HG03521 (cell line): ENCODE measurements at regions not wholly inside any gene's neighbourhood (a gene's known extent, or its start where the extent isn't known, plus 50 kb on each side); places are given as distances from the start of the nearest gene placed in this dataset.

Experiments
- ATAC-seq: cut with Tn5 transposase; IDR thresholded peaks from one replicate; pipeline ENCODE4 v1.9.1; 2021; ENCODE audit warnings: mild to moderate bottlenecking, moderate library complexity; ENCODE audit not compliant: unreplicated experiment

DNA sequence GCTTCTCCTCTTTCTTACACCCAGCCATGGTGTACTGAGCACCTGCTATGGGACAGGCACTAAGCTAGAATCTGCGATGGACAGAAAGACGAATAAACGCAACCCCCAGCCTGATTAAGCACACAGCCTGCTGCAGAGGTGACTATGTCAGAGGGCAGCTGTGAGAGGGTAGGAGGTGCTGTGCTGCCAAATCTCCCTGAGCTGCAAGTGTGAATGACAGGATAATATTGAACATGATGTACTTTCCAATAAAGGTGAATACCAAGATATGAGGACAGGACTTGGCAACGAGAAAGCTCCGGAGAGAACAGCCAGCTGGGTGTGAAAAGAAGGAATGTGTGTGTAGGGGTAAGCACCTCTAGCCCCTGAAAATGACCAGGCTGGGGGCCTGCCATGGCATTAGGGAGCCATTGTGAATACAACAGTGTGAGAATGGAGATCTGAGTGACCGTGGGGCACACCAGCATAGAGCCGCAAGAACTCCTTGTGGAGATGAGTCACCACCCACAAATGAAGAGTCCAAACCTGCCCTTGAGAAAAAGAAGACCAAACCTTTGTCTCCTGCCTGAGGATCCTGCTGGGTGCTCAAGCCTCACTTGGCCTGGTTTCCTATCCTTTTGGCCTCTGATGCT lies 83.0 kb upstream of the ATF3 start:
- ATAC-seq: no peak

DNA sequence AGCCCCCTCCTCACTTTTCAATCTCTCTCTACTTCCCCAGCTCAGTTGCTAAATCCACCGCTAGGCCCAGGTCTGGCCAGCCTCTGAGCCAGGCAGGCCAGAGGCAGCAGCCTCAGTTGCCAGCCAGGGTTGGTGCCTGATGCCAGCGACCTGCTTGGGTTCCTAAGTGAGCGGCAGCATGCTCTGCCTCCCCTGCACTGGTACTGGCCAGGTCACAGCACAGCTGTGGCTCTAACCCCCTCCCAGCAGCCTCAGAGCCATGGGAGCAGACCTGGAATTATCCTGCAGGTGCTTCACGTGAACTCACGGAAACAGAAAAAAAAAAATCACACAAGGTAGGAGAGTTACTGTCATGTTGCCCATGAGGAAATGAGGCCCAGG lies 82.5 kb upstream of the ATF3 start:
- no peak for ATAC-seq

DNA sequence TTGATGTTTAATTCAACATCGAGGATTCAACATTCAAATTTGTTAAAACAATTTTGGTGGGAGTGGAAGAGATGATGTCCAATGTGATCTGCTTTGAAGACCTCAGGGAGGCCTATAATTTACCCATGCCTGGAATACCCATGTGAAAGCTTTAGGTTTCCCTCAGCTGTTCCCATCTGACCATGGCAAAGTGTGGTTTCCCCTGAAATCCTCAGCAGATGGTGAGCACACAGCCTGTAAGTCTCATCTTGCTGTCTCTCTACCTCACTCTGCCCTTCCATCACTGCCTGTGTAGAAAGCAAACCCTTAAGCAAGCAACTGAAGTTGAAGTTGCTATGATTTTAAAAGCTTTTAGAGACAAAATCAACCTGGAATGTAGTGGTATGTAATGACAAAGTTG lies 80.1 kb upstream of the ATF3 start:
- ATAC-seq: no peak

DNA sequence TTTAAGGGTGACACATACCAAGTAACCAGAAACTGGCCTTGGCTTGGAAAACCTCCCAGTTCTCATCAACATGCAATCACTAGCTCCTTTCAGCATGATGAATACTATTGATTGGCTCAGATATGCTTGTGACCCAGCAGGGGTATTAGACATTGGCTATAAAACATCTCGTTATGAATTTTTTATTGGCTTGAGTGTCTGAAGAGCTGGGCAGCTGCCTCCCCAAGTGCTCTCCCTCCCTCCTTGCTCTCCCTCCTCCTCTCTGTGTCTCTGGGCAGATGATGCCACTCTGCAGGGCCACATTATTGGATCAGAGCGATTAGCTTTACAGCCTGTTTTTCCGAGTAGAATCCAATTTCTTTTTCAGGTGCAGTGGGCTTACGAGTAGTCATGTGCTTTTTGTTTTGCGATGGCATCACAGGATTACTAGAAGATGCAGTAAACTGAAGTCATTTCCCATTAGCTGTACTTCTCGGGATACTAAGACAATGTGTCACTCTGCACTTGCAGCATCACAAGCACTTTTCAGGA lies 79.3 kb upstream of the ATF3 start:
- ATAC-seq: no peak

DNA sequence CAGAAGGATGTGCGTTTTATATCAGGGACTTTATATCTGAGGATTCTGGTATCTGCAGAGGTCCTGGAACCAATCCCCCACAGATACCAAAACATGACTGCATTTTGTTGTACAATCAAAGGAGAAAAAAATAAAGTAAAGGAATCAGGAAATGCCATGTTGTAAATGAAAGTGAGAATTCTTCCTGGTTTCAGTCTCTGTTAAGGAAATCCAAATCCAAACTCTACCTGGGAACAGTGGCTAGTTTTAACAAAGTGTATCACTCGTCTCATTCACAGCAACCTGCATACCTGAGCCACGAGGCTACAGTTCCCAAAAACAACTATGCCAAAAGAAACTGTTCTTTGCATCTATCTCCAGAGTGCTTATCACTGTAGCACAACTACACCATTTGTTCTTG lies 77.3 kb upstream of the ATF3 start:
- ATAC-seq: no peak

DNA sequence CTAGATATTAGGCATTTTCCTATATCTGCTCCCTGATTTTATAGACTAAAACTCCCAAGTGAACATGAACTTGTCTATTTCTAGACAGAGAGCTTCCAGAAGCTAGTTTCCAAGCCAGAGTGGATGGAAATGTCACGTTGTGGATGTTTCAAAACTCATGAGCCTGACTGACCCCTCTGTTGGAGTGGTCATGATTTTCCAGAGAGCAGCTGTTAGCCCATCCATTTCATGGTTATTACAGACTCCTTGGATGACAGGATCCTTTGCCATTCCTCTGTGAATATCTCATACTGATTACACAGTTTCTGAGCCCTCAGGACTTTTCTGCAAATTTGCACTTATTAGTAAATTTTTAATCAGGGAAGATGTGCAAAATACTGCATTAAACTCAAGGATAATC lies 76.8 kb upstream of the ATF3 start:
- no peak for ATAC-seq

DNA sequence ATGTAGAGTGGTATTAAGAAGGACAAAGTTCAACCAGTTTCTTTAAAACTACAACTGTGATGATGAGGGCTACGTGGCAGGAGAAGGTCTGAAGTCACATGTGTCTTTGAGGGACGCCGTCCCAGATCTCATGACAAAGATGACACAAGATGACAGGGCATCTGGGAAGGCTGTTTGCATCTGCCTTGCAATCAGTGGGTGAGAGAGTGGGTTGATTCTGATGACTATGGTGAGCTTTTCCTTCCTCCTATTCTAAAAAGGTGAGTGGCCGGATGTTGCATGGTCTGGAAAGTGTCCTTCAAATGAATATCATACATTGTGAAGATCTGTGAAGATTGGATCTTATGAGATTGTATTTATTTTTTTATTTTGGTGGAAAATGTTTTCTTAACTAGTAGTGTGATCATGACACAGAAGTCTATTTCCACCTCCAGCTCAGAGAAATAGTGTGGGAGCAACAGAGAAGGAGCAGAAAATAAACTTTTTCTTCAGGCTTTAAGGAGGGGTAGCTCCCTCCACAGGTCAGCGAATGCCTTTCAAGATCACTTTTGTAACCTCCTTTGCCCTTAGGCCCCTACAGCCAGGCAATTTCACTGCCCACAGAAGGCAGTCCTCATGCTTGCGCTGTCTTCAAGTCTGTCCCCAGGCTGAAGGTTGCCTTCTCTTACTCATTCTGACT lies 76.0 kb upstream of the ATF3 start:
- no peak for ATAC-seq

DNA sequence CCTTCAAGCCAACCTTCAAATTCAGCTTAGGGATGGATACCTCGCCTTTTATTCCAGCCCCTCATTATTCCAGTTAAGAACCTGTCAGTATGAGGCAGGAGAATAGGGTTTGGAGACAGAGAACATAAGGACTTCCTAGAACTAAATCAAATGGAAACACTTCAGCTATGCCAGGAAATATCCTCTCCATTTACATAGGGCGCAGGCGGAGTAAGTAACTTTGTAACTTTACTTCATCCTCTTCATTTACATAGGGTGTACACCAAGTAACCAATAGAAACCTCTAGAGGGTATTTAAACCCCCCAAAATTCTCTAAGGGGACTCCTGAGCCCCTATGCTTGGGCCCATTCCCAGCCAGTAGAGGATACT lies 75.4 kb upstream of the ATF3 start:
- ATAC-seq: no peak

DNA sequence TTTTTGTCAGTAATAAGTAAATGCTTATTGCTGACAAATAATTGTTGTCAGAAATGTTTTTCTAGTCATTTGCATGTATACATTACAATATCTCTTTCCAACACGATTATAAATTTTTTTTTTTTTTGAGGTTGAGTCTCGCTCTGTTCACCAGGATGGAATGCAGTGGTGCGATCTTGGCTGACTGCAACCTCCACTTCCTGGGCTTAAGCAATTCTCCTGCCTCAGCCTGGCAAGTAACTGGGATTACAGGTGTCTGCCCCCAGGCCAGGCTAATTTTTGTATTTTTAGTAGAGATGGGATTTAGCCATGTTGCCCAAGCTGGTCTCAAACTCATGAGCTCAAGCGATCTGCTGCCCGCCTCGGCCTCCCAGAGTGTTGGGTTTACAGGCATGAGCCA lies 72.0 kb upstream of the ATF3 start:
- no peak for ATAC-seq

DNA sequence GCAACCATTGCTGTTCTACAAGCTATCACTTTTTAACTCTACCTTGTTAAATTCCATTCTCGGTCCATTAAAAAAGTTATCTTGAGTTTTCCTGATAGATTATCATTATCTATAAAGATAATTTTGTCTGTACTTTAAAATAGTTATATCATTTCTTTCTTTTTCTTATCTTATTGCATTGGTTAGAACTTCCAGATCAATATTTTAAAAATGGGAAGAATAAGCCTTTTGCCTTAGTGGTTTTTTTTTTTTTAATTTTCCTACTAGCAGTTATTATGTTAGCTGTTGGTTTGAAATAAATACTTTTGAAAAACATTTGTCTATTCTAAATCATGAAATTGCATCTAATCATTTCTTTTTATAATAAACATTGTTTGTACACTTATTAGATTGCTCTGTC lies 71.0 kb upstream of the ATF3 start:
- no peak for ATAC-seq

DNA sequence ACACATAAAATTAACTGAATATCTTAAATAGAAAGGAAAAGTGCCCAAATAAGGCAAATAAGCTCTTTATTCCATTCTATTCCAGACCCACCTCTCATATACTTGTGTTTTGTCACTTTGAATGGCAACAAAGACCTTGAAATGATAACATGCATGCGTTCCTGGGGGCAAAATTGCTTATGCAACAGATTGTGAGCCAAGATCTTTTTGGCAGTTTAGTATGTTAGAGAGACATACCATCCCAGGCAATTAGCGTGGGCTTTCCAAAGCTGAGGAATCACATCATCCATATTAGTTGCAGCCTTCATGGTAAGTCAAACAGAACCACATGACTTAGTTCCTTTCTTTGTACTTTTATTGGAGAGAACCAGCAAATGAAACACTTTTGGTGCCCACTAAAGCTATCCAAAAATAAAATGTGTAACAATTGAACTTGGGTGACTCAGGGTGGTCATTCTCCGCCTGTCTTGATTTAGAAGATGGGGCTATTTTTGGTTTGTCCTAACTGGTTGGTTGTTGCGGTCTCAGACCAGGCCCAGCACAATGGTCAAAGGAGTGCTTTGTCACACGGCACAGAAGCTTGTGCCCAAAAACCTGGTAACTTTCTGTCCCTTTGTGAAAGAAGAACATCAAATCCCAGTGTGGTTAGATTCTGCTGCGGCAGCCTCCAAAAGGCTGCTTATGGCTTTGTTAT lies 68.7 kb upstream of the ATF3 start:
- no peak for ATAC-seq

DNA sequence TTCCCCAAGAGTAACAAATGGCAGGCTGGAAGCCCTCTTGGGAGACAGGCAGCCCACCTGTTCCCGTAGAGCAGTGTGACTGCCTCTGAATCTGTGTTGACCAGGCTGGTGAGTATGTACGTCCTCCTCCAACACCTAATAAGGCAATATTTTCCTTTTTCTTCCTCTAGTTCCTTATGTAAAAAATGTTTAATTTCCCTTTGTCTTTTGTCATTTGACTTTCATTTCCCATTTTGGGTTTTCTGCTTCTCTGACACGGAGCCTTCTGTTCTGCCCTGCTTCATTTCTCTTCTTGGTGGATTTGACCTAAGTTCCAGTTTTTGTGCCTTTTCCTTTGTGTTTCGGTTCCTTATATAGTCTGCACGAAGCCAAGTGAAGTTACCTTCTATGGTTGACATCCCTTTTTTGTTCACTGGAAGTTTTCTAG lies 65.8 kb upstream of the ATF3 start:
- no peak for ATAC-seq

DNA sequence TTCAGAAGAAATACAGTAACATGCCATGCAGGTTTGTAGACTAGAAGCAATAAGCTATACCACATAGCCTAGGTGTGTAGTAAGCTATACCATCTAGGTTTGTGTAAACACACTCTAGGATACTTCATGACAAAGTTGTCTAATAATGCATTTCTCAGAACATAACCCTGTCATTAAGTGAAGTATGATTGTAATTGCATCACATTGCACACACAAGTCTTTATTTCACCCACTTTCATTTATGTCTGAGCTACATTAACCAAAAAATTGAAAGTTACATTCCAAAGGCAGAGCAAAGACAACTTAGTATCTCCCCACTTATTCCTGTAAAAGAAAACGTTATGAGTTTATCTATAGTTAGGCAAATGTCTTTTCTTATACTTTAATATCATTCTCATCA lies 64.5 kb upstream of the ATF3 start:
- ATAC-seq: no peak

DNA sequence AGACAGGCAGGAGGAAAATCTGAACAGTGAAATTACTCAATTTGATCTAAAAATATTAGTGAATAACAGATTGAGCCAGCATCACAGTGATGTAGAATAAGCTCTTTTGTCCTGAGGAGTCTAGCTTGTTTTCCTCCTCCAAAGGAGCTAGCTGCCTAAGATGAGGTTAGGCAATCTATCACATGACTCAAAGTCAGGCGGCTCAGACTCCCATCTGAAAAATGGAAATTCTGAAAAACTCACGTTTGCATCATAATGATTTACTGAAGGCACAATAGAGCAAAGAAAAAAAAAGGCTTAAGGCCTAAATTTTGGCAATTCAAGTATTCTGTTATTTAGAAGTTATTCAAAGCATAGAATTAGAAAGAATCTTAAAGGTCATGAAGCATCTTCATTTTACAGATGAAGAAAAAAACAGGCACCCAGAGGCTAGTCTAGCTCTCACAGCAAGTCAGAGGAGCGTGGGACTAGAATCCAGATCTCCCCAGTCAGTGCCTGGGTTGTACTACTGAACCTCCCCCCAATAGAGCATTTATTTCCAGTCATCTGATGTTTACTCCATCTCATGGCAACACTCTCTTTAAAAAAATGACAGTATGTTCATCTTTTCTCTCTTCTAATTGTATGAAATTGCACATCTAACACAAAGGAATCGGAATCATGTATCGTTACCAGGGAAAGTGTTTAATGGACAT lies 62.5 kb upstream of the ATF3 start:
- ATAC-seq: no peak

DNA sequence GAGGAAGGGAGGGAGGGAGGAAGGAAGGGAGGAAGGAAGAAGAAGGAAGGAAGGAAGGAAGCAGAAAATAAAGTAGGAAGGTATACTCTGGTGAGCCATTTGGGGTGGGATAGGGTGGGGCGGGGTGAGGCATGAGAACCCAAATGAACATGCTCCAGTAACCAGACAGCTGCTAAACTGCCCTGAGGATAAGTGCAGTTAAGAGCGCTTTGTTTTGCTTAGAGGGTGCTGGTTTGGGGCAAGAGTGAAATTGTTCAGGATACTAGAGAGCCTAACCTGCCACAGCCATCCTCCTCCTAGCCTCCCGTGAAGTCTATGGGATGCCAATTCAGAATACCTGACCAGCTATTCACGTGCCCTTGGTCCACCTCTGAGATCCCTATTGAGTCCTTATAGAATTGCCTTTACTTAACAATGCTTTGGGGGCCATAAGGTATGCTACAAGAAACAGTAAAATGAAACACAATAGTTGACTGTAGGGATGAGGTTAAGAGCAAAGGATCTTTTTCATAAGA lies 59.0 kb upstream of the ATF3 start:
- no peak for ATAC-seq

DNA sequence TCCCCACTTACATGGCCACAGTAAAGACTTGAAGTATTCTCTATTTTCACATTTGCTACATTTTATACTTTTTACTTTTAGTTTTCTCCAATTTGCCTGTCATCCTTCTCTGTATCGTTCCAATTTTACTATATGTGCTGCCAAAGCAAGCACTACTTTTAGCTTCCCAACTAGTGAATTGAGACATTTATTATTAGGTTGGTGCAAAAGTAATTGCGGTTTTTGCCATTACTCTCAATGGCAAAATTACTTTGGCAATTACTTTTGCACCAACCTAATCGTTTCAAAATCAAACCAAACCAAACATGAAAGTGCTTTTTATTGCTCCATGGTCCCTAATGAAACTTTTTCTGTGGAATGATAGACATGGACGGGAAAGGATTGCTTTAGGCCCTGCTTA lies 56.6 kb upstream of the ATF3 start:
- no peak for ATAC-seq

DNA sequence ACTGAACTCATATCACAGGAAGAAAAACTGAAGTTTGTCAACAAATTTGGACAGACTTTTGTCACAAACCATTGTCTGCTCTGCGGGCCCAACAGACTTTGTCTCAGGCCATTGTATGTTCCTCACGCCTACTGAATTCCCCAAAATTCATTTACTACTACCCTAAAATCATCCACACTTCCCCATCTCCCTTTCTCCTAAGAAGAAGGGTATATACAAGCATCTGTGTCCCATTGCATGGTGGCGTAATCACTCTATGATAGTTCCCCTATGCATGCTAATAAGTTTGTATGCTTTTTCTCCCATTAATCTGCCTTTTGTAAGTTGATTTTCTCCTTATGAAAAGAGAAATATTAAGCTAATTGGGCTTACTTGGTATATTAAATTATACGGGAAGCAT lies 54.9 kb upstream of the ATF3 start:
- no peak for ATAC-seq

DNA sequence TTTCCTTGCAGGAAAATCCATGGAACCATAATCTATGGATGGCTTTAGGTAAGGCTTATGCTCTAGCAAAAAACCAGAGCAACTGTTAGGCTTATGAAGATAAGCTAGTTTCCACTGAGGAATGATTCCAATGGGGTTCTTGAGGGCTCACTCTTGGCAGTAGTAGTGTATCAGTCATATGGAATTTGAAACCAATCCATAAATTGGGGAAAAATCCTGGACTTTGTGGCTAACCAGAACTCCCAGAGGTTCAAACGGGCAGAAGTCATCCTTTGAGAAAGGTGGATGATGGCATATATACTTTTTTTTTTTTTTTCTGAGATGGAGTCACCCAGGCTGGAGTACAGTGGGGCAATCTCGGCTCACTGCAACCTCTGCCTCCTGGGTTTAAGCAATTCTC lies 54.2 kb upstream of the ATF3 start:
- no peak for ATAC-seq

DNA sequence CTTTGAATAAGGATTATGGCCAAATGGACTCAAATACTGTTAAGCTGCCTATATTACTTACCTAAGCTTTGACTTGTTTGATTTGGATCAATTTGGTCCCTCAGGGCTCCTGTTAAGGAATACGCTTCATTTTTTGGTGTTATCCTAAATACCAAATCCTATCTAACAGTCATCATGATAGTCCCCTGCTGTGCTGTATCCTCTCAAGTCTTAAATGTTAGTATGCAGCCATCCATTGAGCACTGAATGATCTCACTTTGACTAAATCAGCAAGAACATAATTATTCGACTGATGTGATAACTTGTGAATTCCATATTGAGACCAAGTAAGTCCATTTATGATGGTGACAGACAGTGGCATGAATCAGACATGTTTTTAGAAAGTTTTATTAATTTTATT lies 53.1 kb upstream of the ATF3 start:
- ATAC-seq: no peak

DNA sequence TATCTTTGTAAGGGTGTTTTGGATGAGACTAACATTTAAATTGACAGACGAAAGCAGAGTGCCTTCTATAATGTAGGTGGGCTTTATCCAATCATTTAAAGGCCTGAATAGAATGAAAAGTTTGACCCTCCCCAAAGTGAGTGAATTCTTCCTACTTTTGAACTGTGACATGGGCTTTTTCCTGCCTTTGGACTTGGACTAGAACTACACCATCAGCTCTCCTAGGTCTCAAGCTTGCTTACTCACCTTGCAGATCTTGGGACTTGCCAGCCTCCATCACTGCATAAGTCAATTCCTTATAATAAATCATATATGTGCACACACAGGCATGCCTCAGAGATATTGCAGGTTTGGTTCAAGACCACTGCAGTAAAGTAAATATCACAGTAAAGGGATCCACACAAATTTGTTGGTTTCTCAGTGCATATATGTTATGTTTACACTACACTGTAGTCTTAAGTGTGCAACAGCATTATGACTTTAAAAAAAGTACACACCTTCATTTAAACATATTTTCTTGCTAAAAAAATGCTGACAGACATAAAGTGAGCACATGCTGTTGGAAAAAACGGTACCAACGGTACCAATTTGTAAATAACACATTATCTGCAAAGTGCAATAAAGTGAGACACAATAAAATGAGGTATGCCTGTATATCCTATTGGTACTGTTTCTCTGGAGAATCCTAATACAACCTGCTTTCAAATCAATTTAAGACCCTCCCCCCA lies 51.6 kb upstream of the ATF3 start:
- no peak for ATAC-seq
